HT1080 (cell line): ENCODE measurements at regions not wholly inside any gene's neighbourhood (a gene's known extent, or its start where the extent isn't known, plus 50 kb on each side); places are given as distances from the start of the nearest gene placed in this dataset.
A peak's percentile ranks its signal among the peaks of the same experiment; 100 is the strongest.
"Not testable (repeated sequence)": the region's sequence is repeated elsewhere in the genome, so short reads cannot be mapped to it uniquely, and the experiment has no call there.

ENCODE experiments used
- DNase-seq: peaks from one replicate; pipeline ENCODE4 v3.0.0-alpha.2; 2015; ENCODE audit warnings: low read depth

GRCh38 chr13:111577208-111577828, 256.9 kb downstream of the TEX29 start:
- DNase-seq, result no peak

DNA sequence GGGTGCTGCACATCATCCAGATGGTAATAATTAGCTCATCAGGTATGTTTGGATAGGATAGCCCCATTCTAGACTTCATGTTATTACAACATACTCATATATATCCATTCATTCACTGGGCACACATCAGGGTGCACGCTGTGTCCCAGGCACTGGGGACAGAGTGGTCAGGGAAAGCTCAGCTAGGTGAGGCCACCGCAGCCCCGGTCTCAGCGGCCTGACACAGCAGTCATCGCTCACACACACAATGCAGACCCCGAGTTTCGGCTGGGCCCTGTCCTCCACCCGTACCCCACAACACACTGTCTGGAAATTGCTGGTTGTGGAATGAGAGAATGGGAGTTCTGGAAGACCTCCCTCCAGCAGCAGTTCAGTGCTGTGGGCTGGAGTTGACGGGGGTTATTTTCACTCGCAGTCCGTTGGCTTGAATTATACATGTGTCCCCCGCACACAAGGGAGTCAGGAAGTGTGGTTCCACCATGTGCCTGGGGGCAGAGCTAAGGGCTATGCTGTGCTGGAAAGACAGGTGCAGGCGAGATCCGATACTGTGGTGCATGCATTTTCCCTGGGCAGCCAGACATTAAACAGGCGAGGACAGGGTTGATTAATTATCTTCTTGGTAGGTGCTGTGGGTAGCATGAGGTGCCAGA, 257.6 kb downstream of the TEX29 start:
- no peak for DNase-seq

DNA sequence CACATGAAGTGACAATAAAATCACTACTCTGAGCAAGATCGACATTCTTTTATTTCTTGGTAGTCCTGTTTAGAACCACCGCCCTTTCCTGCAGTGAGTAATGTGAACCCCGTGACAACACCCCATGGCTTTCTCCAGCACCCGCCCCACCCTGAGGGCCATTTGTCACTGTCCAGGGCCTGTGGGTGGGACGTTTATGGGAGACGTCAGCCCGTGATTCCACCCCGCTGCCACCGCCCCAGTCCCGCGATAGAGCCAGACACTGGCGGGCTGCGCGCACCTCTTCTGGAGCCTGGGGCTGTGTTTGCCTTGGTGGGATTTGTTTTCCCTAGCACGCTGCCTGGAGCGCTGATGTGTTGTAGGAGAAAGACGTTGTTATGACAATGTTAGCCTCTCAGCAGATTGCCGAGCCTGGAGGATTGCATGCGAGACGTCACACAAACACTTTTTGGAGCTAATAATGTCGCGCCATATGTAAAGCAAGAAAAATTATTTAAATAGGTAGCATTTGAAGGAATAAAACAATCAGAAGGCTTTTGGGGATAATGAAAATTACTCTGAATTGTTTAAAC, 263.7 kb downstream of the TEX29 start:
- DNase-seq, result peak; percentile 32

DNA sequence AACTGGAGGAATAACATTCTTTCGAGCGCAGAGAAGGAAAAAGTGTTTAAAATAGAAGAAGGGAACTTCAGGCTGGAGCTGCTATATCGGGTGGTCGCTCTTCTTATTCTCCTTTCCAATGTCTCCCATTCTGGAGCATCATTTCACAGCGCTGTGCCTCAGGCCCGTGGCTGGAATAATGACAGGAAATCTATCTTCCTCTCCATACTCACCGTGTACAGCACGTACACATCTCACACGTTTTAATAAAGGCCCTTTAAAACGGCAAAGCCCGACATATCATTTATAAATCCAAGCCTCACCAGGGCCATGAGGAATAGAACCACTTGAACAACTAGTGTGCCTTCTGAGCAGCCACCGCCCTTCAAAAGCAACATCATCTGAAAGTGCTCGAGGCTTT, 264.4 kb downstream of the TEX29 start:
- no peak for DNase-seq

GRCh38 chr13:111586291-111586690, 265.8 kb downstream of the TEX29 start:
- DNase-seq, result no peak

DNA sequence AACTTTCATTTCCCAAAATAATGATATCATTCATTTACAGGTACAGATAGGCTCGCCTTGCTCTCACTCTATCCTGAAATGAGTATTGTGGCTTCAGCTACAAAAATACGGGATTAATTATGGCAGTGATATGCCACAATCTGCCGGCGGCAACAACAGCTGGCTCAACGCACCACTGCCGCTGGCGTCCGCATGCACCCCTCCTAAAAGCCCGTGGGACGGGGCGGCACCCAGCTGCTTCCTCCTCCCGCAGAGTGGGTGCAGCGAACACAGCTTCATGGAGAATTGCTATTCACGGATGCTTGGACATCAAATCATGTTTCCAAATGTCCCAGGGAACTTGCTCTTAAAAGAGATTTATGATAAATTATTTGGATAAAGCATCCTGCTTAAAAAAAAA, 266.8 kb downstream of the TEX29 start:
- no peak for DNase-seq

DNA sequence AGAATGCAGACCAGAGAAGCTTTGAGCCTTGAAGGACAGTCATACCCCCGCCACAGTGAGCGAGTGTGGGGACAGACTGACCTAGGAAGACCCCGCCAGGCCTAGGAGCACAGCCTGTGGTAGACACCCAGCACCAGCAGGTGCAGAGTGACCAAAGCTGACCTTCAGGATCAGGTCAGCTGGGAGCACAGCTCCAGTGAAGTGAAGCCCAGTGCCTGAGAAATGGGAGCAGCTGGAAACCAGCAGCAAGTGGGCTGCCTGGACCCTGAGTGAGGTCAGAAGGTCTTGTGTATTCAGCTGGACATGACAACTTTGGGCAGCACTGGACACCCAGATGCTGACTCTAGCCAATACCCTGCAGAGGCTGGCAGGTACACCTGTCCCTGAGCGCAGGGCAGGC, 268.9 kb downstream of the TEX29 start:
- no peak for DNase-seq

- no peak for DNase-seq
Measured at GRCh38 chr13:111589992-111590391, 269.6 kb downstream of the TEX29 start.

GRCh38 chr13:111590796-111591195, 270.4 kb downstream of the TEX29 start:
- no peak for DNase-seq

- not testable (repeated sequence) for DNase-seq
Measured at GRCh38 chr13:111593490-111593889, 273.0 kb downstream of the TEX29 start.

DNA sequence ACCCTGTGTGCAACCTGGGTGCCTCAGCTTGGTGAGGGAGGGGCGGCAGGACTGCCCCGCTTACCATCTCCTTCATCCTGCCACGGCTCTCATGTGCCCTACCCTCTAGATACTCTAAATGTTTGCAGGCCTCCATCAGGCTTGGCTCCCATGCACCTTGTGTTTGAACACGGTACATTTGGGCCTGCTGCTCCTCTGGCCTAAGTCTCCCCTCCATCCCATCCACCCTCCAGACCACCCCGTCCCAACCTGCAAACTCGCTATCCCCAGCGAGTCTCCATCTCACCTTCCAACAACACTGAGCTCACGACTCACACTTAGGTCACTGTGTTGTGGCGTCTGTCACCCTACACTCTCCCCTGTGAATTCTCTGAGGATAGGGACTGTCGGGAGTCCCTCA, 274.2 kb downstream of the TEX29 start:
- no peak for DNase-seq

GRCh38 chr13:111595276-111595675, 274.8 kb downstream of the TEX29 start:
- no peak for DNase-seq

GRCh38 chr13:111595791-111596190, 275.3 kb downstream of the TEX29 start:
- no peak for DNase-seq

- no peak for DNase-seq
Measured at GRCh38 chr13:111597191-111597611, 276.8 kb downstream of the TEX29 start.

- no peak for DNase-seq
Measured at GRCh38 chr13:111597618-111598017, 277.2 kb downstream of the TEX29 start.

- DNase-seq, result no peak
Measured at GRCh38 chr13:111598747-111599146, 278.3 kb downstream of the TEX29 start.

- no peak for DNase-seq
Measured at GRCh38 chr13:111599791-111600190, 279.3 kb downstream of the TEX29 start.

DNA sequence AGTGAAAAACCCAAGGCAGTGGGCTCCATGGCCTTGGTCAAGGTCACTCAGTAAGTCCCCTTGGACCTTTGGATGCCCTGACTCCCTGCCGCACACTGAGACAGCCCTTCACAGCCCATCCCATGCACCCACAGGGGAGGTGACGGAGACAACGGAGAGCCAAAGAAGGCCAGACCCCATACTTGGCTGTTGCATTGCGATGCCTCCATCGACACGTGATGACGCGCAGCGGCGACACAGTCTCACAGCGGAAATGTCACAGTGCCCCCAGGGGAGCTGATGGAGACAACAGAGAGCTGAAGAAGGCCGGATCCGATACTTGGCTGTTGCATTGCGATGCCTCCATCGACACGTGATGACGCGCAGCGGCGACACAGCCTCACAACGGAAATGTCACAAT, 282.4 kb downstream of the TEX29 start:
- no peak for DNase-seq

DNA sequence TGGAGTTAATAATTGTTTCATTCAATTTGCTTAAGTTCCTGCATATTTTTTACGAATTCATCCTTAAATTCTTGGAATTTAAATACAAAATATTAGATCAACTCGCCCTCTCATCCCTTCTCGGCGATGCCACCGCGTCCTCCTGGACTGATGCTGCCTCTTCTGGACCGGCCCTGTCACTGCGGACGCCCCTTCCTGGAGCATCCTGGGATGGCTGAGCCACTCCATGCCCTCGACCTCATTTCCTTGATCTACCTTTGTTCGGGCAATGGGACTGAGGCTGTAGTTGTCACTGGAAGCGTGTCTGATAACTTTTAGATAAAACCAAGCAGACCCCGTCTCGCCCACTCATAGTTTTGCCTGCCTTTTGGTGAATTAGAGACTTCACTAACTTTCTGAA, 283.7 kb downstream of the TEX29 start:
- DNase-seq, result no peak

DNA sequence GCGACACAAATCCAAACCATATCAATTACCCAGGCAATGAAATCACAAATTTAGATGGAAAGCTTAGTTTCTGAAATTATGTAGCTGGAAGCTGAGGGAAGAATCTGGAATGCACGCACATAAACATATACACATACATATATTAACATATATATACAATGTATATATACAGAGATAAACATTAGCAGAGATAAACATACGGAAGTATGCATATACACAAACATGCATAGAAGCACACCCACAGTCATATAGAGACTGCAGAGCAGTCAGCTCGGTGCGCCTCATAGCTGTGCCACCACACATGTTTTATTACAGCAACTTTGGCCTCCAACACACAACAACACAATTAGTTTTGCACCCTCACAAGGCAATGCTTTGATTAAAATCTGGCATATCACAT, 288.1 kb downstream of the TEX29 start:
- no peak for DNase-seq

GRCh38 chr13:111609631-111610030, 289.2 kb downstream of the TEX29 start:
- DNase-seq, result no peak

- no peak for DNase-seq
Measured at GRCh38 chr13:111610081-111610480, 289.6 kb downstream of the TEX29 start.

- DNase-seq, result no peak
Measured at GRCh38 chr13:111610879-111611278, 290.4 kb downstream of the TEX29 start.
